HG02798 (cell line): ENCODE measurements at regions not wholly inside any gene's neighbourhood (a gene's known extent, or its start where the extent isn't known, plus 50 kb on each side); places are given as distances from the start of the nearest gene placed in this dataset.
"Not testable (repeated sequence)": the region's sequence is repeated elsewhere in the genome, so short reads cannot be mapped to it uniquely, and the experiment has no call there.

Source experiments
- ATAC-seq: cut with Tn5 transposase; IDR thresholded peaks from one replicate; pipeline ENCODE4 v1.9.1; 2021; ENCODE audit warnings: mild to moderate bottlenecking; ENCODE audit not compliant: unreplicated experiment, poor library complexity

DNA sequence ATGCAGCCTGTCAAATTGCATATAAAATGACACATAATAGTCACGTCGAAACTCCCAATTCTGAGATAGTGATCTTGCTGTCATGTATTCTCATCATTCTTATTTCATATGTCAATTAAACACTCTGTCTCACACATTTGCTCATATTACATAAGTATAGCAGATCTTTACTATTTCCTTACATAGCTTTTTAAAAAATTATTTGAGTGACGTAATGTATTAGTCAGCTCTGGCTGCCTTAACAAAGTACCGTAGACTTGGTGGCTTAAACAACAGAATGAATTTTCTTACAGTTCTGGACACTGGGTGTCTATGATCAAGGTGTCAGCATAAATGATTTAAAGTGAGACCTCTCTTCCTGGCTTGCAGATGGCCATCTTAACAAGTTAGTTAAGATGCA, 1032.3 kb upstream of the NRXN1 start:
- no peak for ATAC-seq

DNA sequence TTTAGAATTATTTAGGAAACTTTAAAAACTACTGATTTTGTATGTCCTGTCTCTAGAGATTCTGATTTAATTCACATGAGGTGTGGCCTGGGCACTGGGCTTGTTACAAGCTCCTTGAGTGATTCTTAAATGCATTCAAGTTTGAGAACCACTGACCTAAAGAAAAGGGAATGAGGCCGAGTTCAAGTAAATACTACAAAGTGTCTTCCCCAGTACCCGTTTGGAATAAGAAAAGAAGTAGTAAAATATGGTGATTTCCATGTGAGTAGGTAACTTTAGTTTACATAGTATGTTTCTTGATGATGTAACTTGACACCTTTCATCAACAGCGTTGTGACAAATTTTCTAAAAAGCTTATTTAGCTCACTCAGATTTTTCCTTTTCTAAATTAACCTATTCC, 1022.9 kb upstream of the NRXN1 start:
- no peak for ATAC-seq

DNA sequence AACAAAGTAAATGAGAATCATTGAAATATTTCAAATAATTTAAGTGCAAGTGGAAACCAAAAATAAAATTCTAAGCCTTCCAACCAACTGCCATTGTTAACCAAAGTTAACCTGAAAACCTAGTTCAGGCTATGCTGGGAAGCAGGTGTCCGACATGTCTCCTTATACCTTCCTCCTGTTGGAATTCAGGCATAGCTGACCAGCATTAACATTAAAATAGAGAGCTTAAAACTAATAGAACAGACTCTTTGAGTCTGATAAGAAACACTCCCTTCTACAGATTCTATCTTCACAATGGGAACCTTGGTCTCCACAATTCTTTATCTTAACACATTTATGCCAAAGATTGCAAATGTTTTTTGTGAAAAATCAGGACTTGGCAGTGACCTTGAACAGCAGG, 1004.9 kb upstream of the NRXN1 start:
- ATAC-seq, result no peak

- ATAC-seq, result no peak
These were observed 1004.1 kb upstream of the NRXN1 start for GRCh38 chr2:52036024-52036423.

DNA sequence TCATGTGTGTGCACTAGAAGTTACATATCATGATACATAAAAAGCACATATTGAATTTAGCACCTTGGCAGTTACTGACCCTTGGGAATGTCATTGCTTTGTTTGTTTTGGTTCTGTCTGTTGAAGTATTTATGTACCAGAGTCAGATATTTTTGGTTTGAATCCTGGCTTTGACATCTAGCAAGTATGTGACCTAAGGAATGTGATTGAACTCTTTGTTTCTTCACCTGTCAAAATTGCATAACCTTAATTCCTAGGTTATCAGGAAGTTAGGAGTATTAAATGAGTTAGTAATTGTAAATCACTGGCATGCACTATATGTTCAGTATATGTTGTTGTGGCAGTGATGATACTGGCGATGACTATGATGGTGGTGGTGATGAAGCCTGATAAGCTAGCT, 1003.5 kb upstream of the NRXN1 start:
- ATAC-seq, result no peak

DNA sequence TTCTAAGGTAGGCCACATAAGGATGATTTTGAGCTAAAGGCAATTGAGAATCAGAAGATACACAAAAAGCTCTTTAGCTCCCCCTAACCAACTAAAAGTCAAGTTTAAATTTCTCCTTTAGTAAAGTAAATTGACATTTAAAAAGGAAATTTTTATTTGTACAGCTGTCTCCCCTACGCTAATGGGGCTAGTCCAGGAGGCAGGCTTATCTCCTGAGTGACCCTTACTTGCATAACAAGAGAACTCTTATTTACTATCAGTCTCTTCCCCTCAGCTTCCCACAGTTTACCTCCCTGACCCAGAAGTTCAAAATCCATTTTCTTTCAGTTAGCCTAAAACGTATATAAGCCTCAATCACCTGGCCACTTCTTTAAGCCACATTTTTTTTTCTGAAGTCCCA, 1002.8 kb upstream of the NRXN1 start:
- ATAC-seq, result no peak

DNA sequence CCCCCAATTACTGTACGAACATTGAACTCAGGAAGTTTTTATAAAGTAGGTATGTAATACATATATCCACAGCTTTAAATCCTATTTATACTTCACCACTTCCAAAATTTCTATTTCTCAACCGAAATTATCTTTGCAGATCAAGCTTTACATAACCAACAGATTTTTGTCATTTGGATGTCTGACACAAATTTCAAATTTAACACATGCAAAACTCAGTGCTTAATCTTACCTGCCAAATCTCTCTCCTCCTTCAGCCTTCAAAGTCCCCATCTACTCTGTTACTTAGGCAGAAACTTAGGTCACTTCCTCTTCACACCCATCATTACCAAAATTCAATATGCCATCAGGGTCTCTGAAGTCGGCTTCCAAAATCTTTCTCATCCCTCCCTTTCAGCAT, 990.1 kb upstream of the NRXN1 start:
- no peak for ATAC-seq

- ATAC-seq, result no peak
These were observed 985.8 kb upstream of the NRXN1 start for GRCh38 chr2:52017646-52018235.

GRCh38 chr2:52006821-52007366, 975.0 kb upstream of the NRXN1 start:
- not testable (repeated sequence) for ATAC-seq

DNA sequence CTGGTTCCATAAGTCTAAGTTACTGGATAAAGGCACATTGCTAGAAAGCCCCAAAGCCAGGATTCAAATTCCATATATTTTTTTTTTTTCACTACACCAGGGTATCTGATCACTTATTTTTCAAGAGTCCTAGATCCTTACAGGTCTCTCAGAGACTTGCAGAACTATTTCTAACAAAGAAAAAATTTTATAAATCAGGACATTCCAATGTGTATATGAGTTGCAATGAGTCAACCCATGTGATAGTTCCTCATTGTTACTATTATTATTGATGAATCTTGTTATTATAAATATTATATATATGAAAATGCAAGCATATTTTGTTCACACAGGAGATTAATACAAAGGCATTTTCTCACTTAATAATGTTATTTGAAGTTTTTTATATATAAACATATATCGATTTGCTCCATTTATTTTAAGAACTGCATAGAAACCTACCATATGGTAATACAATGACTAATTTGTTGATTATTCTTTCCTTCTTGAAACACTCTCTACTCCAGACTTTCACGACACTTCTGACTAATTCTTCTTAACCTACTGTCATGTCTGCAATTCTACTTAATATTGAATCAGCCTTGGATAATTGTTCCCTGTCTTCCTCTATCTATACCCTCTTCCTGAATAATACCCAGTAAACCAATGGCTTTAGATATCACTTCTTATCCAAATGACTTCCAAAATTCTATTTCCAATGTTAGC, 968.4 kb upstream of the NRXN1 start:
- no peak for ATAC-seq

DNA sequence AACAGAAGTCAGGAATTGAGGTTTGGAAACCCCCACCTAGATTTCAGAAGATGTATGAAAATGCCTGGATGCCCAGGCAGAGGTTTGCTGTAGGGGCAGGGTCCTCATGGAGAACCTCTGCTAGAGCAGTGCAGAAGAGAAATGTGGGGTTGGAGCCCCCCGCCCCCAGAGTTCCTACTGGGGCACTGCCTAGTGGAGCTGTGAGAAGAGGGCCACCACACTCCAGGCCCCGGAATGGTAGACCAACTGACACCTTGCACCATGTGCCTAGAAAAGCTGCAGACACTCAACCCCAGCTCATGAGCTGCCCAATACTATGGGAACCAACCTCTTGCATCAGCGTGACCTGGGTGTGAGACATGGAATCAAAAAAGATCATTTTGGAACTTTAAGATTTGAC, 967.0 kb upstream of the NRXN1 start:
- ATAC-seq, result no peak

DNA sequence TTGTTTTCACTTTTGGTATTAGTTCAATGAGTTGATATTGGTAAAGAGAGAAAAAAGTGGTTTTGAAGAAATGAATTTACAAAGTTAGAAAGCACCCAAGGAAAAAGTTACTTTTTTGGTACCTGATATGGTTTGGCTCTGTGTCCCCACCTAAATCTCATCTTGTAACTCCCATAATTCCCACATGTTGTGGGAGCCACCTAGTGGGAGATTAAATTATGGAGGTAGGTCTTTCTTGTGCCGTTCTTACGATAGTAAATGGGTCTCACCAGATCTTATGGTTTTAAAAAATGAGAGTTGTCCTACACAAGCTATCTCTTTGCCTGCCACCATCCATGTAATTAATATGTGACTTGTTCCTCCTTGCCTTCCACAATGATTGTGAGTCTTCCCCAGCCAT, 965.6 kb upstream of the NRXN1 start:
- no peak for ATAC-seq

DNA sequence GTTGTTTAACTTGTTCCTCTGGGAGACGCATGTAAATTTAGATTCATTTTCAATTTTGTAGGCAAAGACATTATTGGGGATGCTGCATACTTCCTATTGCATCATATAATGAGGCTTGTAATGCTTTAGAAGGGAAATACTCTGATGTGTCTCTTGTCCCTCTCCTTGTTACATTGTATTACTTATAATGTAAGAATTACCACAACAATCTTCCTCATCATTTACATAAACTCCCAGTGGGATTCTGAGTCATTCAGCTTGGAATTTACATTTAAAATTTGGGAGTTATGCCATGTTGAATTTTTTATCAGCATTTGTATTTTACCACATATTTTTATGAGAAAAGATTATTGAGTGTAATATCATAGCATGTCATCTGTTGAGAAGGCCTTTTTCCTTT, 963.4 kb upstream of the NRXN1 start:
- ATAC-seq, result no peak

DNA sequence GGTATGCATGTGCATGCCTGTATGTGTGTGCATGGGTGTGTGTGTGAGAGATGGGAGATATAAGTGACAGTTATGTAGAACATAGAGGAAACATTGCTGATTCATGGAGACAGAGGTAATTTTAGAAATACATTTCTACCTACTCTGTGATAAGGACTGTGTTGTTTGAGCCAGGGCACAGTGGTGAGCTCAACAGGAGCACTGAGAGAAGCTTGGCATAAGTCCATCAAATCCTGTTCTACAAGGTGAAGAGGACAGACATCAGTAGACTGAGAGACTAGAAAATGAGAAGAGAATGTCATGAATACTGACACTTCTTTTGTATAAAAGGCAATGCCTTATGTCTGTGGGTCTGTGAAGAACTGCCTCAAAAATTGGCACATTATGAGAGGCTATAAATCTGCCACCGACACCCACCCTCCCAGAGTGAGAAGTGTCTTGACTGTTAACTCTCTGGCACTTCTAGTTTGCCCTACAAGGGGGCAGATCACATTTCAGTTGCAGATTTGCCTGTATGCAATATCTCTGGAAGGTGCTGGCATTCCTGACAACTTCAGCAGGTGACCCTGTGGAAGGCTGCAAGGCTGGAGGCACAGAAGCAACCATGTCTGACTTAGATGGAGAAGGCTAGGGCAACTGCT, 962.3 kb upstream of the NRXN1 start:
- no peak for ATAC-seq

- ATAC-seq, result no peak
These were observed 958.8 kb upstream of the NRXN1 start for GRCh38 chr2:51990684-51991083.

- ATAC-seq, result no peak
These were observed 954.2 kb upstream of the NRXN1 start for GRCh38 chr2:51986101-51986500.

DNA sequence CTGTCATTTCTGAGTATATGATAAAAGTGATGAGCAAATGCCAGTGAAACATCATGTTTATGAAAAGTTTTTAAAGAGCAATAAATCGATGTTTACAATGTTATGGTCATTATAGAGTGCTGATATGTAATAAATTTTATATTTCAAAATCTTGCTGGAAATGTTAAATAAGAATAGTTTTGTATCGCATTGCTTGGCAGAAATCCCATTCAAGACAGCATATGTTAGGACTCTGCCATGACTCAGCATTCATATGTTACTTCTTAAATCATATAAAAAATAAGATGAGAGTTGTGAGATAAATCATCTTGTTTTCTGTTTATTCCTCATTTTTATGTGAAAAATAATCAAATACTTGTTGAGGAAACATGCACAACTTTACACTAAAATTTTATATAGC, 949.9 kb upstream of the NRXN1 start:
- no peak for ATAC-seq

DNA sequence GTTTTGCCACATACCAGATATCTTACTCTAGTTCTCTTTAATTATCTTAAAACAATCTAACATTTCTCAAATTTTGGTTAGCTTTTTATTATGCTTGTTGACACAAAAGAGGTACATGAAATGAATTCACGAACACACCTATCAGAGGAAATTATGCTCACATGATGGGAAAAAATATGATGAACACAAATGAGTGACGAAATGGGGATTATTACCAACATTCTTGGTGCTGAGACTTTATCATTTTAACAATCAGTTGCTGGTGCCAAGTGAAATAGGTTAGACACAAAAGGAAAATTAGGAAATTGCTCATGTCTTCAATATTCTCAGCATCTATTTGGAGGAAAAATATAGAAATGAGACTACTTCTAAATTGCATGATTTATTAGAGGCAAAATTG, 944.7 kb upstream of the NRXN1 start:
- ATAC-seq, result no peak

DNA sequence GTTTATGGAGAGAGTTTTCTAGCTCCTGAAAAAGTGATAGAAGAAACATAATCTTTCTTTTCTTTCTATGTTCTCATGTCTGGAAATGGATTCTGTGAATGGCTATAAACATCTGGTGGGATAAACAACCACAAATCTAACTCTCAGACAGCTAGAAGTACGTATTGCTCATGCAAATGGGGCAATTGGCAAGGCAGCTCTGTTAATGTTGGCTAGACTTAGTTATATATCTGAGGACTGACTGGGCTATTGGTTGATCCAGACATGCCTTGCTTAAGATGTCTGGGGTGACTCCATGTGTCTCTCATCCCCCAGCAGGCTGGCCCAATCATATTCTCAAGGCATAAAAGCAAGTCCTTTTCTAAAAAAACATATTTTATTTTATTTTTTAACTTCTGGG, 939.2 kb upstream of the NRXN1 start:
- ATAC-seq, result no peak

GRCh38 chr2:51969347-51969746, 937.4 kb upstream of the NRXN1 start:
- no peak for ATAC-seq

DNA sequence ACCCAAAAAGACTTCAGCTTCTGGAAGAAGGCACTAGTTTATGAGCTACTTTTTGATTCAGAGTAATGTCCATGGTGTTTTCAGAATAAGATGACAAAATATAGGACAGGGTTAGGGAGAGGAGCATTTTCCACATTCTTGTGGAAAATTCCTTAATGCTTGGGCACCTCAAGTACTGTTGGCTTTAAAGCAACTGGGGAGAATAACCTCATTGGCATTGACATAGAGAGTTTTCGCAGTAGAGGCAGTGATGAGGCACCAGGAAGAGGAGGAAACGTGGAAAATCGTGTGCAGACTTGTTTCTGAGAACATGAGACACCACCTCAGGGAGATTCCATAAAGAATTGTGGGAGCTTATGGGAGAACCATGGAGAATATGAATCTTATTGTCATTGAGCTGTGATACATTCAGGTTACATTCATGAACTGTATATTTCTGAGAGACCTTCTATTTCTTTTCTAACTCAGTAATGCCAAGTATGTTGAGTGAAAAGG, 929.0 kb upstream of the NRXN1 start:
- ATAC-seq, result no peak
